GM19025 (cell line): ENCODE measurements at regions not wholly inside any gene's neighbourhood (a gene's known extent, or its start where the extent isn't known, plus 50 kb on each side); places are given as distances from the start of the nearest gene placed in this dataset.

Source experiments
- ATAC-seq: cut with Tn5 transposase; IDR thresholded peaks from one replicate; pipeline ENCODE4 v1.9.1; 2021; ENCODE audit warnings: mild to moderate bottlenecking, low read depth, moderate library complexity; ENCODE audit not compliant: unreplicated experiment

- no peak for ATAC-seq
Observed at GRCh38 chr6:126091466-126091865, 105.1 kb downstream of the TRMT11 start.

GRCh38 chr6:126093108-126093507 lies 106.8 kb downstream of the TRMT11 start:
- no peak for ATAC-seq

GRCh38 chr6:126094411-126094810 lies 108.1 kb downstream of the TRMT11 start:
- ATAC-seq: no peak

- no peak for ATAC-seq
Observed at GRCh38 chr6:126100386-126100785, 114.0 kb downstream of the TRMT11 start.

- no peak for ATAC-seq
Observed at GRCh38 chr6:126102358-126102757, 116.0 kb downstream of the TRMT11 start.

GRCh38 chr6:126103993-126104392 lies 117.7 kb downstream of the TRMT11 start:
- no peak for ATAC-seq

- ATAC-seq: no peak
Observed at GRCh38 chr6:126107475-126108166, 121.3 kb downstream of the TRMT11 start.

GRCh38 chr6:126110512-126111270 lies 124.4 kb downstream of the TRMT11 start:
- no peak for ATAC-seq

GRCh38 chr6:126111327-126111726 lies 125.0 kb downstream of the TRMT11 start:
- ATAC-seq: no peak

- ATAC-seq: no peak
Observed at GRCh38 chr6:126112171-126112632, 125.9 kb downstream of the TRMT11 start.

GRCh38 chr6:126113261-126113660 lies 126.9 kb downstream of the TRMT11 start:
- no peak for ATAC-seq

GRCh38 chr6:126117251-126117650 lies 130.9 kb downstream of the TRMT11 start:
- ATAC-seq: no peak

GRCh38 chr6:126118058-126118755 lies 131.9 kb downstream of the TRMT11 start:
- no peak for ATAC-seq

- no peak for ATAC-seq
Observed at GRCh38 chr6:126118936-126119335, 132.6 kb downstream of the TRMT11 start.

- ATAC-seq: no peak
Observed at GRCh38 chr6:126123226-126123625, 136.9 kb downstream of the TRMT11 start.

GRCh38 chr6:126127659-126128058 lies 141.3 kb downstream of the TRMT11 start:
- no peak for ATAC-seq

GRCh38 chr6:126131246-126131645 lies 144.9 kb downstream of the TRMT11 start:
- no peak for ATAC-seq

- ATAC-seq: no peak
Observed at GRCh38 chr6:126133984-126134383, 147.6 kb downstream of the TRMT11 start.

- no peak for ATAC-seq
Observed at GRCh38 chr6:126134491-126134890, 148.2 kb downstream of the TRMT11 start.

- ATAC-seq: no peak
Observed at GRCh38 chr6:126140015-126140414, 153.7 kb downstream of the TRMT11 start.

GRCh38 chr6:126143761-126144251 lies 157.5 kb downstream of the TRMT11 start:
- ATAC-seq: no peak
